Left lobe of liver (tissue), 2 donors: ENCODE measurements at regions not wholly inside any gene's neighbourhood (a gene's known extent, or its start where the extent isn't known, plus 50 kb on each side); places are given as distances from the start of the nearest gene placed in this dataset.
A peak's percentile ranks its signal among the peaks of the same experiment; 100 is the strongest.
"Not testable (repeated sequence)": the region's sequence is repeated elsewhere in the genome, so short reads cannot be mapped to it uniquely, and the experiment has no call there.

Source experiments
- ATAC-seq: fragments of 200-7000 bp; cut with Tn5 transposase; one replicate; pipeline ENCODE4 v1.9.1; 2020; ENCODE audit warnings: mild to moderate bottlenecking, moderate library complexity
- DNase-seq: peaks from one replicate; pipeline ENCODE4 v3.0.0-alpha.2; 2020; ENCODE audit warnings: low spot score
- donor health status: DM: no; HTN: no; CAD: no; lungs with moderate emphysema.
- donor health status: DM: no; HTN: yes; CAD: no.

DNA sequence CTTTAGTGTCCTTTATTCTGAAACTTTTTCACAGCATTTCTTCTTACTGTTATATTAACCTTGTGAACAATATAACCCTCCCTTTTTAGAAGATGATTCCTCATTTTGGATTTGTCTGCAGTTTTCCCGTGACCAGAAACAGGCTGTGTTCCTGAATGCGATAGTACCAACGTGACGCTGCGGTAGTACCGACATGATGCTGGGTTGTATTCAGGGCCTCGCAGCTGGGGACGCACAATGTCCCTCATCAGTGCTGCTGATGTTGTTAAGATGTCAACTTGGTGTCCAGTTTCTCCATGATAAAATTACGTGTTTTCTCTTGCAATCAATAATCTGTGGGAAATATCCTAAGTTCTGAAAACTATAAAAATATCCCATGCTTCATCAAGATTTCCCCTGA is 761.4 kb upstream of the TPTE start:
- no peak for ATAC-seq
- DNase-seq = no peak

DNA sequence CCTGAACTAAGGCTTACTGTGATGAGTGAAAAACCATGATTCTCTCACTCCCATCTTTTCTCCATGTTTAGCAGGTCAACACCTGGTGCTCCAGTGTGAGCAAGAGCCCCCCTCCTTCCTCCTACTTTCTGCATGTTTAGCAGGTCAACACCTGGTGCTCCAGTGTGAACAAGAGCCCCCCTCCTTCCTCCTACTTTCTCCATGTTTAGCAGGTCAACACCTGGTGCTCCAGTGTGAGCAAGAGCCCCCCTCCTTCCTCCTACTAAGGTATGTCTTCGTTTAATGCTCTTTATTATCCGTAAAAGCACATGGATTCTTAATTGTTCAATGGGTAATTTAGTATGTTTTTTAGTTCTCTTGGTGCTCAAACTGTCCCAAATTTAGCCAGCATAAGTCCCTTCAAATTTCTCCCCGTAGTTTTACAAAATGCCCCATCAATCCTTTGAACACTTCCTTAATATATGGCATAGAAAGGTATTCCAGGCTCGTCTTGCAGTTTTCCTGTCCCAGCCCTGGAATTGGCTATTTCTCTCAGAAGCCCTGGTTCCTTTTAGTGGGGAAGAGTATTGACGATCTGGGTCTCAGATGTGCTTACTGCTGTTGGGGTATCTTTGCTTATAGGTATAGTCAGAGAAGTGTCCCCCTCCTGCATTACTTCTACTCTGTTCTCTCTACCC is 760.8 kb upstream of the TPTE start:
- ATAC-seq (no peak), DNase-seq (no peak)

DNA sequence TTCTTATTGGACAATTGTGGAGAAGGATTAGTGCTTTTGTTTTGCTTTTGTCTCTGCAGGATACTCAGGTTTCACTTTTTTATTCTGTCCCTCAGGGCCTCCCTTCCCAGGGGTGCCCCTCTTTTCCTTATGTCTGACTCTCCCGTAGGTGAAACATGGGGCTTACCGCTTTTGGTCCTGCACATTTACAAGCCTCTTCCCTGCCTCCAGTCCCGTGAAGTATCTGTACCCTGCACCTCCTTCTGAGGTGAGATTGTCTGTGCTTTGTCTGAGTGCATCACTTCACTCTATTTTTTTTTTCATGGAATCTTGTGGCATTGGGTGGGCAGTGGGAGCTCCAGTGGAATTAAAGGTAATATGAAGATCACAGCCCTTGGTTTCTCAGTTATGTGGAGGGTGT is 758.1 kb upstream of the TPTE start:
- DNase-seq (no peak), ATAC-seq (no peak)

DNA sequence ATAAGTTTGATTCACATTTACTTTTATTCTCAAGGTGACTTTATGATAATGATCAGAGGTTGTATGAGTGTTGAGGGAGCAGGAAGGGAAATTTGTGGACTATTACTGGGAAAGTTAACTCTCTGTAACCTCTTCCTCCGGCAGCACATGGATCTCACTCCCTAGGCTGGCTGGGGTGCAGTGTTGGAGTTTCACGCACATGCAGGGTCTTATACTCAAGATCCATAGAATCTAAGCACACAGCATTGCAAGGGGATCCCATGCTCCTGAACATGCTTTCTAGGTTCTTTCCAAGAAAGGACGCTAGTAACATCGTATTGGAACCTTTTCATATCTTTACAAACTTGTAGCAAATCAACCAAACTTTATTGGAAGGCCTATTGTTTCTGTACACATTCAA is 757.6 kb upstream of the TPTE start:
- no peak for DNase-seq
- ATAC-seq = no peak

DNA sequence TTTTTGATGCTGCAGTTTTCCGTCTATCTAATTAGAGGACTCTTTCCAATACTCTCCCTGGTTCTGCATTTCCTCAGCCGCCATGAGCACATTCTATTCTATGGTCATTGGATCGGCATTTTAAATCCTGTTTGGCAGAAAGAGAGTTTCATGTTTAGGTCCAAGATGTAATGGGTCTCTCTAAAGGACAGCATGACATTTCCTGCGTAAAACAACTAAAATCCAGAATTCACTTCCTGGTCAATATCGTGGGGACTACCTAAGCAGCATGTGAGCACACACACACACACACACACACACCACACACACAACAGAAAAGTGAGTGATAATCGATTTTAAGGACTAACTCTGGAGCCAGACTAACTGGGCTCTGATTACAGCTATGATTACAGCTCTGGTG is 757.1 kb upstream of the TPTE start:
- not testable (repeated sequence) for ATAC-seq, DNase-seq

DNA sequence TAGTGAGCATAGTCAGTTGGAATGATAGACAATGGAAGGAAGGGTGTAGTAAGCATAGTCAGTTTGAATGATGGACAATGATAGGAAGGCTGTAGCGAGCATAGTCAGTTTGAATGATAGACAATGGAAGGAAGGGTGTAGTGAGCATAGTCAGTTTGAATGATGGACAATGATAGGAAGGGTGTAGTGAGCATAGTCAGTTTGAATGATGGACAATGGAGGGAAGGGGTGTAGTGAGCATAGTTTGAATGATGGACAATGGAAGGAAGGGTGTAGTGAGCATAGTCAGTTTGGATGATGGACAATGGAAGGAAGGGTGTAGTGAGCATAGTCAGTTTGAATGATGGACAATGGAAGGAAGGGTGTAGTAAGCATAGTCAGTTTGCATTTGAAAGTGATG is 755.8 kb upstream of the TPTE start:
- not testable (repeated sequence) for DNase-seq, ATAC-seq

DNA sequence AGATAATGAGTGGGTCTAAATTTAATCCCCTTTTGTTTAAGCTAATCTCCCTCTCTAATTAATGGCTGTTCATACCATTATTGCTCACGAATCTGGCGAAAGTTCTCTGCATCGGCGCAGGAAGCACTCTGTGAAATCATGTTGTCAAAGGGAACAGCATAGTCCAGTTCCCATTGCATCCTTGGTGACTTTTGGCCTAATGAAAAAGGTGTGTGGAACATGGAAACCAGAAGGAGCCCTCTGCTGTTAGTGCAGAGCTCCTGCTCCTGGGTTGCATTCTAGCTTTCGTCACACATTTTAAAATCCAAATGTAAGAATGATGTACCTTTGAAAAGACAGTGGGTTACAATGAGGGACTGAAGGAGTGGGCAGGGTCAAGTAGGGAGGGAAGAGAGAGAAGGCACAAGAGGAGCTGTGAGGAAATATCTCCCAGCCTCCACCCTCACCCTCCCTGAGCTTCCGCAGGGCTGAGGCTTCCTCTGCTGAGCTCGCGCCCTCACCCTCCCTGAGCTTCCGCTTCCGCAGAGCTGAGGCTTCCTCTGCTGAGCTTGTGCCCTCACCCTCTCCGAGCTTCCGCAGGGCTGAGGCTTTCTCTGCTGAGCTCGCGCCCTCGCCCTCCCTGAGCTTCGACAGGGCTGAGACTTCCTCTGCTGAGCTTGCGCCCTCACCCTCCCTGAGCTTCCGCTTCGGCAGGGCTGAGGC is 754.3 kb upstream of the TPTE start:
- ATAC-seq, DNase-seq: not testable (repeated sequence)

DNA sequence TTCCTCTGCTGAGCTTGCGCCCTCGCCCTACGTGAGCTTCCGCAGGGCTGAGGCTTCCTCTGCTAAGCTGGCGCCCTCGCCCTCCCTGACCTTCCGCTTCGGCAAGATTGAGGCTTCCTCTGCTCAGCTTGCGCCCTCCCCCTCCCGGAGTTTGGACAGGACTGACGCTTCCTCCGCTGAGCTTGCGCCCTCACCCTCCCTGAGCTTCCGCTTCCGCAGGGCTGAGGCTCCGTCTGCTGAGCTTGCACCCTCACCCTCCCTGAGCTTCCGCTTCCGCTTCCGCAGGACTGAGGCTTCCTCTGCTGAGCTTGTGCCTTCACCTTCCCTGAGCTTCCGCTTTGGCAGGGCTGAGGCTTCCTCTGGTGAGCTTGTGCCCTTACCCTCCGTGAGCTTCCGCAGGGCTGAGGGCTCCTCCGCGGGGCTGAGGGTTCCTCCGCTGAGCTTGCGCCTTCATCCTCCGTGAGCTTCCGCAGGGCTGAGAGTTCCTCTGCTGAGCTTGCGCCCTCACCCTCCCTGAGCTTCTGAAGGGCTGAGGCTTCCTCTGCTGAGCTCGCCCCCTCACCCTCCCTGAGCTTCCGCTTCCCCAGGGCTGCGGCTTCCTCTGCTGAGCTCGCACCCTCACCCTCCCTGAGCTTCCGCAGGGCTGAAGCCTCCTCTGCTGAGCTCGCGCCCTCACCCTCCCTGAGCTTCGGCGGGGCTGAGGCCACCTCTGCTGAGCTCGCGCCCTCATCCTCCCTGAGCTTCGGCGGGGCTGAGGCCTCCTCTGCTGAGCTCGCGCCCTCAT is 753.6 kb upstream of the TPTE start:
- no peak for ATAC-seq
- no peak for DNase-seq

DNA sequence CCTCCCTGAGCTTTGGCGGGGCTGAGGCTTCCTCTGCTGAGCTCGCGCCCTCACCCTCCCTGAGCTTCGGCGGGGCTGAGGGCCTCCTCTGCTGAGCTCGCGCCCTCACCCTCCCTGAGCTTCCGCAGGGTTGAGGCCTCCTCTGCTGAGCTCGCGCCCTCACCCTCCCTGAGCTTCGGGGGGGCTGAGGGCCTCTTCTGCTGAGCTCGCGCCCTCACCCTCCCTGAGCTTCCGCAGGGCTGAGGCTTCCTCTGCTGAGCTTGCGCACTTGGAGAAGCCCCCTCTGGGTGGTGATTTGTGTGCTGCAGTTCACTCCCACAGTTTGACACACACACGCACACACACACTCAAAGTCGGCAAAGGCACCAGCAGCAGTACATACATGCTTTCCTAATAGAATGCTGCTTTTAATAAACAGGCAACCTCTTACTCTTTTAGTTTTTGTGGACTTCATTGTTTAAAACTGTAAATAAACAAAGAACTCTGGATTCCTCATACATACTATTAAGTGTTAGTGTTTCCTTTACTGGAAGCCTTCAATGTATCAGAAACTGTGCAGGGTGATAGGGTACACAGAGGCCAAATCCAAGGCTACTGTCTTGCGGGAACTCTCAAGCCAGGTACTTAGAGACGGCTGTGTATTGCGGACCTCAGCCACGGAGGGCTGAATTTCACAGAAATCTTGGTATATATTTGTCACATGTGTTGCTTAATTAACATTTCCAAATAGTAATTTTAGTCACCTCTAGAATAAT is 752.8 kb upstream of the TPTE start:
- DNase-seq, ATAC-seq: not testable (repeated sequence)

DNA sequence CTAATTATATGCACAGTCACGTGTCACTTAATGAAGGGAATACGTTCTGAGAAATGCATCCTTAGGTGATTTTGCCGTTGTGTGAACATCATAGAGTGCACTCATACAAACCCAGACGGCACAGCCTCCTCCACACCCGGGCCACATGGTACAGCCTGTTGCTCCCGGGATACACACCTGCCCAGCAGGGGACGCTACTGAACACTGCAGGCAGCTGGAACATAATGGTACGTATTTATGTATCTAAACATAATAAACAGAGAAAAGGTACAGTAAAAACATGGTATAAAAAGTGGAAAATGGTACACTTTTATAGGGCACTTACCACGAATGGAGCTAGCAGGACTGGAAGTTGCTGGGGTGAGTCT is 752.3 kb upstream of the TPTE start:
- not testable (repeated sequence) for DNase-seq, ATAC-seq

DNA sequence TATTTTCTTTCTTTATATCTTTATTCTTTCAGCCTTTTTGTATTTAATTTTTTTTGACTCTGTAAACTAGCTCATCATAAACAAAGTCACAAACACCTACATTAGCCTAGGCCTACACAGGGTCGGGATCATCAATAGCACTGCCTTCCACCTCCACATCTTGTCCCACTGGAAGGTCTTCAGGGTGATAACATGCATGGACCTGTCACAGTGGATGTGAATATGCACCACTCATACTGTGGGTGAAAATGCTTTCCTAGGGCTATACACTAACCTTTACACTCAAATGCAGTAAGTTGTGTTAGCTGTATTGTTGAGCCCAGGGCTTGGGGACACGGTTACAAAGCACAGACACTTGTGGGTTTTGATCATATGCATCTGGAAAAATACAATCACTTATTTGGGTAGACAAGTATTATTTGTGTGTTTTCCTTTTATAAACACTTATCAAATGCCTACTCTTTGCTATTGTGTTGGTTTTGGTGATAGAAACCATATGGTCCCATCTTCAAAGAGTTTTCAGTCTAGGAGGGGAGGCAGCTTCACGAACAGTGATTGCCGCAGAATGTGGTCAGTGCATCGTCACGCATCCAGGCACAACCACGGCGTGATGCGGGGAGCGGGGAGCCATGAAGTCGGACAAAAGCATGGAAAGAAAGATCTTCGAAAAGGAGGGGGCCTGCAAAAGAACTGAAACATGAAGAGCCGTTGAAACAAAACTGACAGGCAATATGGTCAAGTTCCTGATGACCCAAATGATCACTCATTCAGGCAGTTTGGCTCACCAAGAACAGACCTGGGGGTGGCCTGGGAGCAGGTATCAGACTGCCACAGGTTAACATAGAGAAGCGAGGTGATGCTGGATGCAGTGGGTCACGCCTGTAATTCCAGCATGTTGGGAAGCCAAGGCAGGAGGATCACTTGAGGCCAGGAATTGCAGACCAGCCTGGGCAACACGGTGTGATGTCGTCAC is 751.4 kb upstream of the TPTE start:
- not testable (repeated sequence) for ATAC-seq

DNA sequence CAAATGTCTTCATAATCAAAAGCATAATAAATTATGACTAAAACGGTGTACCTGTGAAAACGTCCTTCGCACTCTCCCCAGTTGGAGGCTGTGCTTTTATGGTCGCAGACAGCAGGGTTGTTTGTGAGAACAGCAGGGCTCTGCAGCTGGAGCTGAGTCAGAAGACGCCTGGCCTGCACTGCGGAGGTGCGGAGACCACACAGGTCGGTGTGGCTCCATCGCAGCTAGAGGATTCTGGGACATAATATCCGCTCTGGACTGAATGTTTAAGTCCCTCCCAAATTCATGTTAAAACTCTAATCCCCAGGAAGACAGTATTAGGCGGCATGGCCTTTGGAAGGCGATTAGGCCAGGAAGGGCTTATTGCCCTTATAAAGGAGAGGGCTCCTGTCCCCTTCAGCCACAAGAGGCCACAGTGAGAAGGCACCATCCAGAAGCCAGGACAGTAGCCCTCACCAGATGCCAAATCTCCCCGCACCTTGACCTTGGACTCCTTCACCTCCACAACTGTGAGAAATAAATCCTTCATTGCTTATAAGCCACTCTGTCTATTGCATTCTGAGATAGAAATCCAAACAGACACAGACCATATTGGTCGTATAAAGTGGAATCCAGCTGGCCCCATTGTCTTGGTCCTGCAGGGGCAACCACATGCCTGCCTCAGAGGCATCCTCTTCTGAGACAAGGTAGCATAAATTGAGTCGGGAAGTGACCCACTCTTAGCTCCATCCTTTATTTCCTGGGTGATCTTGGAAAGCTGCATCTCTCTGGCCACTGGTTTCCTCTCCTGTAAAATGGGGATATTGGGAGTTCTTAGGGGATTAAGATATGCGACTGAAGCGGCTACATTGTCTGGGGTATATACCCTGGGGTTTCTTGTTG is 749.7 kb upstream of the TPTE start:
- not testable (repeated sequence) for DNase-seq, ATAC-seq

More for the DNA sequence above, 751.4 kb upstream of the TPTE start:
- not testable (repeated sequence) for DNase-seq

DNA sequence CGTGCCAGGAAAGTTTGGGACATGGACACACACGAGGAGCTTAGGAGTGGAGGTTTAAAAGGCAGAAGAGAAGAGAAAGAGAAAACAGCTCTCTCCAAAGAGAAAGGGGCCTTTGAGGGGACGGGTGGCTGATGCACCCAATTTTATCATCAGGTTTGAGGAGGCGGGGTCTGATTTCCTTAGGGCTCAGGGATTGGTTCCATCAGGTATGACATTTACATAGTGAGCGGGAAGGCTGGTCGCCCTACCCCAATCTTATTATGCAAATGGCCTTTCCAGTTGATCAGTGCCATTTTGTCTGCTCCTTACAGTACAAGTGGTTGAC is 749.1 kb upstream of the TPTE start:
- ATAC-seq (no peak), DNase-seq (no peak)

DNA sequence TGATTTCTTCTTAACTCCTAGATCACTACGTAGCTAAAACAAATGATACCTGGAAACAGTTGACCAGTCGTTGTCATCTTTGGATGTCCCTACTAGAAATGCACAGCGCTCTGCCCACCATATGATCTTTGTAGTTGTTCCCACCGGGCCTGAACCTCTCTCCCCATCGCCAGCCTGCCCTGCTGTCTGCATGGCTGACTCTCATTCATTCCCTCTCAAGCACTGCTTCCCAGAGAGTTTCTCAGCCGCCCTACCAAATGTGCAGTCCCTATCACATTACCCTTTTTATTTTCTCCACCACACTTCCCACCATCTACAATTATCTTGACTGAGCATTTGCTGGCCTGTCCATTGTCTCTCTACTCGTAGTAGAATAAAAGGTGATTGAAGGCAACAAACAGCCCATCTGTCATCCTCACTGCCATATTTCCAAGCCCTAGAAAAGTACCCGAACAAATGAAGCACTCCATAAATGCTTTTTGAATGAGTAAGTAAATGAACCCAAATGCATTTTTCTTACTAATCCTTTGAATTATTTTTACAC is 748.4 kb upstream of the TPTE start:
- ATAC-seq, DNase-seq: not testable (repeated sequence)

DNA sequence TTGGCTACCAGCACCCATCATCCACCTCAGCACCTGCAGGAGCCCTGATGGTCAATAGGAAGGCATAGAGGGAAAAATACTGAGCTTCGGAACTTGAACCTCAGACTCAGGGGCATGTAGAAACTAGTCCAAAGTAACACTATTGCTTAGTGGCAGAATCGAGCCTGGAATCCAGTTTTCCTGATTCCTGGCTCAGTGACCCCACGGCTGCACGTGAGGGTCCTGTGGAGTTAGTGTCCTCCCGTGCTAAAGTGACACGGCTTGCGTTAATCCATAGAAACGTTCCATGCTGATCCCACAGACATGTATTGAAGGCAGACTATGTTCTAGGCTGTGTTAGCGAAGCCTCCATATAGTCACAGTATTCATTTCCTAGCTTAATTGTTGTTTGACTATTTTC is 747.0 kb upstream of the TPTE start:
- ATAC-seq (no peak), DNase-seq (no peak)

DNA sequence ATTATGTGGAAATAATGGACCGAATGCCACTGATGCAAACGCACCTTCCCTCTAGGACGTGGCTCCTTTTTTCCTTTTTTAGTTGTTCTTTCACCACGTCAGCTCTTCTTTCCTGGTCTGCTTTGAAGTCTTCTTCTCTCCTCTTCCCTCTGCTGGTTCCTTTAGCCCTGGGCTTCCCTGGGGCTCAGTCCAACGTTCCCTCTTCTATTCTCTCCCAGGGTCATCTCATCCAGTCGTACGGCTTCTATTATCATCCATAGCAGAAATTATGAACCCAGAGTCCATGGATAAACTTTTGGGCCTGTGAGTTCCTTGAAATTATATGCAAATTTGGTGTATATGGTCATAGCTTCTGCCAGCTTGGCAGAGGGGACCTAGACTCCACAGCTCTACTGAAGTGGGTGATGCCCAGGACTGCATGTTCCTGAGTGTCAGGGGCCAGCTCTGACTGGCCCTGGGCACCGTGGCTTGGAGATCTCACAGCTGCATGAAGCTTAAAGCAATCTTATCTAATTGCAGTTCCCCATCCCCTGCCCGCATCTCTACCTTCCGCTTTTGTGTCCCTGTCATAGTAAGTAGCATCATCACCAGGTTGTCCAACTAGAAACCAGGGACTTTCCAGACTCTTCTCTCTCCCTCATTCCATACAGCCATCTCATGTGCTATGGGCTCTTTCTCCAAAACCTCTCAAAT is 746.3 kb upstream of the TPTE start:
- ATAC-seq = peak; percentile 18

DNA sequence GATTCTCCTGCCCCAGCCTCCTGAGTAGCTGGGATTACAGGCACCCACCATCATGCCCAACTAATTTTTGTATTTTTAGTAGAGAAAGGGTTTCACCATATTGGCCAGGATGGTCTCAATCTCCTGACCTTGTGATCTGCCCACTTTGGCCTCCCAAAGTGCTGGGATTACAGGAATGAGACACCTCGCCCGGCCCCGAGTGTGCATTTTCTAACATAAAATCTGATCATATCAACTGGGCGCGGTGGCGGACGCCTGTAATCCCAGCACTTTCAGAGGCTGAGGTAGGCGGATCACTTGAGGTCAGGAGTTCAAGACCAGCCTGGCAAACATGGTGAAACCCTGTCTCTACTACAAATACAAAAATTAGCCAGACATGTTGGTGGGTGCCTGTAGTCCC is 745.5 kb upstream of the TPTE start:
- not testable (repeated sequence) for ATAC-seq, DNase-seq

More for the DNA sequence above, 746.3 kb upstream of the TPTE start:
- DNase-seq = not testable (repeated sequence)
